ENCODE measurements at regions not wholly inside any gene's neighbourhood (a gene's known extent, or its start where the extent isn't known, plus 50 kb on each side); places are given as distances from the start of the nearest gene placed in this dataset.

- Histone ChIP-seq H2AFZ (ENCODE audit: insufficient read depth, low read depth, low read length, poor library complexity, severe bottlenecking) (no peak overlapping the region), H3K4me1 (ENCODE audit: control insufficient read depth in 2 of 2, insufficient read depth in 2 of 2, low read length in 2 of 2) (no peaks in the 10 kb centered on the region), H3K9me3 (ENCODE audit: control extremely low read depth in 1 of 3, control insufficient read depth in 2 of 3, insufficient read depth in 1 of 3, low read length in 2 of 3) (peaks cover 0 to 12% (median 6%) of the 10 kb centered on the region in 3 donors), H3K79me2 (ENCODE audit: control insufficient read depth, insufficient read depth, low read length) (no peaks in the 10 kb centered on the region), H3K4me3 (ENCODE audit: control extremely low read depth in 1 of 5, extremely low read depth in 1 of 5, insufficient read depth in 1 of 5, low read depth in 2 of 5, low read length in 4 of 5) (no peak overlapping the region), H3K4me2 (replicated peaks; ENCODE audit: low read depth, low read length, poor library complexity, severe bottlenecking) (no peak overlapping the region), H3K9ac (ENCODE audit: low read length) (no peak overlapping the region), H4K20me1 (ENCODE audit: control insufficient read depth, insufficient read depth, low read length, poor library complexity, severe bottlenecking) (no peaks in the 10 kb centered on the region), H3K27me3 (replicated peaks in 1 of 4; ENCODE audit: control extremely low read depth in 1 of 4, control insufficient read depth in 3 of 4, insufficient read depth in 4 of 4, low read length in 3 of 4) (no peaks in the 10 kb centered on the region), H3K36me3 (replicated peaks in 1 of 2; ENCODE audit: control extremely low read depth in 1 of 2, control insufficient read depth in 1 of 2, extremely low read depth in 1 of 2, insufficient read depth in 2 of 2, low read length in 1 of 2) (no peaks in the 10 kb centered on the region), H3K27ac (ENCODE audit: low read length in 2 of 2) (no peak overlapping the region)
- DNase-seq (no peak), ATAC-seq (ENCODE audit: low read depth) (no peak)
- no peak for TF ChIP-seq CTCF (IDR thresholded peaks at IDR 0.05)
- TF ChIP-seq EZH2 (IDR thresholded peaks at IDR 0.05; ENCODE audit: borderline replicate concordance, insufficient read depth, low read depth, low read length, poor library complexity, severe bottlenecking) = no peak
- Mint-ChIP-seq H3K9me3 (ENCODE audit: insufficient read depth) (peaks cover 5% of the 10 kb centered on the region), H3K4me1 (no peaks in the 10 kb centered on the region), H3K27me3 (no peaks in the 10 kb centered on the region), H3K4me3 (no peak overlapping the region), H3K27ac (no peak overlapping the region)
- POLR2A ChIA-PET = no interaction called here
- CTCF ChIA-PET = no interaction called here
- intact Hi-C loops (cut with micrococcal nuclease) = no loop called here
Observed at GRCh38 chr15:26232691-26233090, 369.6 kb upstream of the ATP10A start.

GRCh38 chr15:26231096-26231495, 368.0 kb upstream of the ATP10A start:
- Histone ChIP-seq H3K4me1 (ENCODE audit: control insufficient read depth in 2 of 2, insufficient read depth in 2 of 2, low read length in 2 of 2) (no peaks in the 10 kb centered on the region), H2AFZ (ENCODE audit: insufficient read depth, low read depth, low read length, poor library complexity, severe bottlenecking) (no peak overlapping the region), H3K79me2 (ENCODE audit: control insufficient read depth, insufficient read depth, low read length) (no peaks in the 10 kb centered on the region), H3K36me3 (replicated peaks in 1 of 2; ENCODE audit: control extremely low read depth in 1 of 2, control insufficient read depth in 1 of 2, extremely low read depth in 1 of 2, insufficient read depth in 2 of 2, low read length in 1 of 2) (no peaks in the 10 kb centered on the region), H3K4me2 (replicated peaks; ENCODE audit: low read depth, low read length, poor library complexity, severe bottlenecking) (no peak overlapping the region), H4K20me1 (ENCODE audit: control insufficient read depth, insufficient read depth, low read length, poor library complexity, severe bottlenecking) (no peaks in the 10 kb centered on the region), H3K9ac (ENCODE audit: low read length) (no peak overlapping the region), H3K4me3 (ENCODE audit: control extremely low read depth in 1 of 5, extremely low read depth in 1 of 5, insufficient read depth in 1 of 5, low read depth in 2 of 5, low read length in 4 of 5) (no peak overlapping the region), H3K27me3 (replicated peaks in 1 of 4; ENCODE audit: control extremely low read depth in 1 of 4, control insufficient read depth in 3 of 4, insufficient read depth in 4 of 4, low read length in 3 of 4) (no peaks in the 10 kb centered on the region), H3K9me3 (ENCODE audit: control extremely low read depth in 1 of 3, control insufficient read depth in 2 of 3, insufficient read depth in 1 of 3, low read length in 2 of 3) (peaks cover 0 to 12% (median 11%) of the 10 kb centered on the region in 3 donors), H3K27ac (ENCODE audit: low read length in 2 of 2) (no peak overlapping the region)
- Mint-ChIP-seq H3K4me1 (no peaks in the 10 kb centered on the region), H3K9me3 (ENCODE audit: insufficient read depth) (peaks cover 7% of the 10 kb centered on the region), H3K27ac (no peak overlapping the region), H3K27me3 (no peaks in the 10 kb centered on the region), H3K4me3 (no peak overlapping the region)
- TF ChIP-seq EZH2 (IDR thresholded peaks at IDR 0.05; ENCODE audit: borderline replicate concordance, insufficient read depth, low read depth, low read length, poor library complexity, severe bottlenecking) (no peak), CTCF (IDR thresholded peaks at IDR 0.05) (no peak)
- no peak for ATAC-seq (ENCODE audit: low read depth)
- CTCF ChIA-PET = no interaction called here
- intact Hi-C loops (cut with micrococcal nuclease) = no loop called here
- POLR2A ChIA-PET = no interaction called here
- DNase-seq = no peak
- WGBS (ENCODE audit: insufficient coverage) = 94% methylated on average over 3 of the region's 6 CpGs
